K562 (cell line): ENCODE measurements at regions not wholly inside any gene's neighbourhood (a gene's known extent, or its start where the extent isn't known, plus 50 kb on each side); places are given as distances from the start of the nearest gene placed in this dataset.

ENCODE experiments used
- ATAC-seq: fragments of 200-7000 bp; cut with Tn5 transposase; 3 replicates; pipeline ENCODE4 v1.9.1; 2020; ENCODE audit warnings: moderate library complexity
- BruUV-seq: library from RNA; stranded (reverse); fragments of 400-500 nt; replicated peaks from 2 replicates; lab custom pipeline; 2021; lab: Mats Ljungman, UMichigan
- CTCF ChIA-PET: fragments of 300-600 bp; formaldehyde crosslinking; extraction: SDS; loops from one replicate; lab custom pipeline; 2021; ENCODE audit warnings: low intra/inter-chr PET ratio; lab: Yijun Ruan, JAX
- POLR2A ChIA-PET: fragments of 300-600, 350-650 bp; sonication (Branson Sonifier 250); formaldehyde crosslinking; extraction: SDS; loops from one replicate; lab custom pipeline; 2021; ENCODE audit warnings: antibody characterized with exemption, inconsistent platforms; lab: Yijun Ruan, JAX
- DNase-seq, 4 experiments: peaks; one replicate each; pipeline versions ENCODE4 v3.0.0 to v3.0.0-alpha.2; 2011 to 2018; ENCODE audit warnings: low spot score in 3 of 4, mixed read lengths in 3 of 4; ENCODE audit errors: extremely low read depth in 1 of 4
- FAIRE-seq: peaks from 2 replicates; lab custom pipeline; 2011; peaks lifted over from hg19 to GRCh38; lab: Jason Lieb, UNC
- H2AFZ ChIP-seq: 2 replicates; pipeline ENCODE4 v1.6.0; 2011; ENCODE audit warnings: low read depth, low read length, control low read depth, inconsistent platforms
- H3K27ac ChIP-seq: fragments of 200-600 bp; 3 replicates; pipeline ENCODE4 v1.8.0; 2011; ENCODE audit warnings: low read depth, mild to moderate bottlenecking, control low read depth, inconsistent platforms, low read length, moderate library complexity, mixed read lengths; ENCODE audit errors: extremely low read depth
- H3K27me3 ChIP-seq, 2 experiments: fragments of 300-600 bp in 1 of 2; 2 replicates in 1 of 2; 3 replicates in 1 of 2; pipeline versions ENCODE4 v1.6.0 to v1.8.0; 2011; ENCODE audit warnings: inconsistent platforms in 2 of 2, low read length in 2 of 2, mild to moderate bottlenecking in 1 of 2, mixed read lengths in 1 of 2, moderate library complexity in 1 of 2; ENCODE audit not compliant: control insufficient read depth in 2 of 2, insufficient read depth in 2 of 2
- H3K36me3 ChIP-seq: fragments of 300-600 bp; 3 replicates; pipeline ENCODE4 v1.8.0; 2011; ENCODE audit warnings: mild to moderate bottlenecking, low read length, inconsistent platforms; ENCODE audit not compliant: control insufficient read depth, insufficient read depth
- H3K4me1 ChIP-seq, 2 experiments: fragments of 200-600 bp in 1 of 2; replicated peaks in 1 of 2; 2 replicates in 1 of 2; 3 replicates in 1 of 2; pipeline versions ENCODE4 v1.5.1 to v1.8.0; 2011; ENCODE audit warnings: inconsistent platforms in 2 of 2, low read length in 2 of 2, mild to moderate bottlenecking in 1 of 2, mixed read lengths in 1 of 2, moderate library complexity in 1 of 2; ENCODE audit not compliant: control insufficient read depth in 2 of 2, insufficient read depth in 2 of 2
- H3K4me2 ChIP-seq: 2 replicates; pipeline ENCODE4 v1.6.1; 2011; ENCODE audit warnings: low read length, control low read depth, inconsistent platforms, mixed read lengths; ENCODE audit not compliant: insufficient read depth
- H3K4me3 ChIP-seq: fragments of 200-600 bp; sonication (generic), shearing (Covaris generic); 2 replicates; pipeline ENCODE4 v1.5.1; 2016; ENCODE audit warnings: control low read depth, inconsistent platforms
- H3K79me2 ChIP-seq: fragments of 200-600 bp; 3 replicates; pipeline ENCODE4 v1.8.0; 2011; ENCODE audit warnings: low read length, inconsistent platforms; ENCODE audit not compliant: control insufficient read depth, insufficient read depth
- H3K9ac ChIP-seq, 2 experiments: 2 replicates each; pipeline versions ENCODE4 v1.6.0 to v1.6.1; 2011; ENCODE audit warnings: low read depth in 2 of 2, low read length in 2 of 2, control low read depth in 1 of 2, inconsistent platforms in 1 of 2, mild to moderate bottlenecking in 1 of 2, mixed read lengths in 1 of 2; ENCODE audit not compliant: insufficient read depth in 1 of 2
- H3K9me1 ChIP-seq: one replicate; pipeline ENCODE4 v1.6.0; 2011; ENCODE audit warnings: inconsistent platforms, mild to moderate bottlenecking, low read length, moderate library complexity; ENCODE audit not compliant: control insufficient read depth, insufficient read depth
- H3K9me3 ChIP-seq: replicated peaks from 2 replicates; pipeline ENCODE4 v1.5.1; 2011; ENCODE audit warnings: low read depth, low read length, inconsistent platforms; ENCODE audit not compliant: control insufficient read depth, insufficient read depth
- H4K20me1 ChIP-seq: replicated peaks from 2 replicates; pipeline ENCODE4 v1.6.1; 2011; ENCODE audit warnings: low read length, inconsistent platforms, mixed read lengths; ENCODE audit not compliant: control insufficient read depth, insufficient read depth
- CHD4 ChIP-seq: fragments of 200-600 bp; sonication (generic); IDR thresholded peaks from 3 replicates; pipeline ENCODE4 v1.6.1; 2012; ENCODE audit warnings: low read depth, mild to moderate bottlenecking, mixed read lengths, low read length, inconsistent platforms; ENCODE audit not compliant: insufficient read depth, insufficient replicate concordance, poor library complexity, severe bottlenecking
- FUS ChIP-seq: fragments of 200-400 bp; formaldehyde crosslinking; optimal IDR thresholded peaks from 2 replicates; pipeline ENCODE3; 2017; ENCODE audit warnings: low read depth, low read length
- HDAC8 ChIP-seq: fragments of 450-650 bp; IDR thresholded peaks from 2 replicates; pipeline ENCODE4 v1.6.1; 2016; ENCODE audit warnings: mild to moderate bottlenecking, missing genetic modification characterization, moderate library complexity, missing compliant biosample characterization
- MEF2A ChIP-seq: IDR thresholded peaks from 2 replicates; pipeline ENCODE4 v1.6.1; 2011; ENCODE audit warnings: low read depth, mild to moderate bottlenecking, low read length, moderate library complexity; ENCODE audit not compliant: control insufficient read depth
- PRPF4 ChIP-seq: fragments of 200-400 bp; formaldehyde crosslinking; IDR thresholded peaks from one replicate; pipeline ENCODE4 v1.6.1; 2017; ENCODE audit warnings: low read length, low read depth, mild to moderate bottlenecking; ENCODE audit not compliant: insufficient read depth, poor library complexity, severe bottlenecking
- RBFOX2 ChIP-seq: fragments of 200-400 bp; formaldehyde crosslinking; IDR thresholded peaks from 2 replicates; pipeline ENCODE4 v1.6.1; 2017; ENCODE audit warnings: low read depth, mild to moderate bottlenecking, low read length, moderate library complexity
- RBM14 ChIP-seq: fragments of 200-400 bp; formaldehyde crosslinking; IDR thresholded peaks from 2 replicates; pipeline ENCODE4 v1.6.1; 2018; ENCODE audit warnings: low read depth, mild to moderate bottlenecking, low read length, moderate library complexity, borderline replicate concordance; ENCODE audit not compliant: insufficient read depth
- TEAD4 ChIP-seq, 2 experiments: sonication (generic) in 1 of 2; formaldehyde crosslinking in 1 of 2; IDR thresholded peaks; 2 replicates each; pipeline versions ENCODE4 v1.6.1 to v1.8.0; 2012 to 2022; ENCODE audit warnings: borderline replicate concordance in 1 of 2, inconsistent platforms in 1 of 2, low read length in 1 of 2, mild to moderate bottlenecking in 1 of 2, missing genetic modification reagents in 1 of 2
- THRAP3 ChIP-seq: fragments of 450-650 bp; IDR thresholded peaks from 2 replicates; pipeline ENCODE4 v1.6.1; 2016; ENCODE audit warnings: mild to moderate bottlenecking, inconsistent platforms, borderline replicate concordance
- ZNF124 ChIP-seq: sonication (generic); formaldehyde crosslinking; IDR thresholded peaks from 2 replicates; pipeline ENCODE4 v1.8.1; 2022; ENCODE audit warnings: missing genetic modification reagents
- ZNF785 ChIP-seq: fragments of 250-450 bp; sonication (Bioruptor Pico); IDR thresholded peaks from 2 replicates; pipeline ENCODE4 v1.4.0; 2020; ENCODE audit warnings: mild to moderate bottlenecking
- WGBS: fragments of 100-300 bp; shearing (Covaris generic); methylation state at CpG from one replicate; pipeline ENCODE4 v1.1.6; 2016; ENCODE audit warnings: low coverage, mixed read lengths; ENCODE audit not compliant: insufficient coverage; ENCODE audit errors: missing lambda C conversion rate; 5-methylcytosine and 5-hydroxymethylcytosine counted together
- in situ Hi-C: fragments of 300-500 bp; cut with MboI; formaldehyde crosslinking; loops from 4 replicates; pipeline ENCODE4 v1.15.0; 2018; ENCODE audit warnings: inconsistent platforms, mixed read lengths
- intact Hi-C: fragments of 100-400 bp; cut with micrococcal nuclease; formaldehyde crosslinking; loops from 2 replicates; pipeline ENCODE4 v1.14.2; 2022
- TF ChIP-seq, protein P1 (sequence below): fragments of 200-800 bp; sonication (Bioruptor generic); IDR thresholded peaks from 2 replicates; pipeline ENCODE4 v1.6.1; 2017; ENCODE audit warnings: missing genetic modification characterization, missing compliant biosample characterization
- TF ChIP-seq, protein P2 (sequence below): sonication (generic); formaldehyde crosslinking; IDR thresholded peaks from 2 replicates; pipeline ENCODE4 v1.4.0; 2020; ENCODE audit warnings: mild to moderate bottlenecking, missing genetic modification reagents
- TF ChIP-seq, protein P3 (sequence below): IDR thresholded peaks from 3 replicates; pipeline ENCODE4 v1.6.1; 2011; ENCODE audit warnings: borderline replicate concordance, mild to moderate bottlenecking; ENCODE audit not compliant: insufficient read length, insufficient read depth
- TF ChIP-seq, protein P4 (sequence below): fragments of 250-450 bp; sonication (Bioruptor Pico); IDR thresholded peaks from 2 replicates; pipeline ENCODE4 v1.8.0; 2022; ENCODE audit warnings: moderate library complexity, mild to moderate bottlenecking, inconsistent platforms

DNA sequence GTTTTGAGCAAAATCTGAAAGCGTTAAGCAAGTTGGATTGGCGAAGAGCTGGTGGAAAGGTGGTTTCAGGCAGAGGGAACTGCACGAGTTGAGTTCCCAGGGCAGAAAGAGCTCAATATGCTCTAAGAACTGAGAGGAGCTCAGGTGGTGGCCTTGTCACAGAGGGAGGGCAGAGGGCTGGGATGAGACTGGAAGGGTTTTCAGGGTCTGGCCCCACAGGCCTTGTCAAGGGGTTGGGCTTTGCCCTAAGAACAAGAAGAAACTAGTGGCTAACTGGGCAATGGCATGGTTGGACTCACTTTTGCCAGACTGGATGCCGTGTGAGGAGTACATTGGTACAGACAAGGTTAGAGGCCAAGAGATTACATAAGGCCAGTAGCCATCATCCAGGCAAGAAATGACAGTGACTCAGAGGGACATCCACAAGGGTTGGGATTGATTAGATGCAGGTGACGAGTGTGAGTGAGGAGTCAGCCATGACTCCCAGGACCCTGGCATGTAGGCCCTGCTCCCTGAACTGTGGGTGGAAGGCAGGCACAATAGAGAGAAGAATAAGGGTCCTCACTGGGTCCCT is 75.1 kb upstream of the SMIM23 start:
- in situ Hi-C loops, result no loop called here
- FAIRE-seq (no peak), ATAC-seq (no peak), DNase-seq (no peak)
- WGBS, result 0% methylated on average over 5 of the region's 5 CpGs
- Histone ChIP-seq H3K27me3 (peaks cover 0 to 8% of the 10 kb centered on the region in 2 experiments; a peak in 2 of 5 replicates), H3K4me2 (no peak overlapping the region), H3K9me1 (no peaks in the 10 kb centered on the region), H3K79me2 (no peaks in the 10 kb centered on the region), H3K4me3 (no peak overlapping the region), H3K4me1 (no peaks in the 10 kb centered on the region), H3K9me3 (no peaks in the 10 kb centered on the region), H3K36me3 (no peaks in the 10 kb centered on the region), H2AFZ (no peak overlapping the region), H3K9ac (no peak overlapping the region), H3K27ac (no peak overlapping the region), H4K20me1 (no peaks in the 10 kb centered on the region; the same call in 1 of the 2 replicates)
- intact Hi-C loops, result no loop called here
- ChIA-PET CTCF (no interaction called here), POLR2A (interaction anchor here (0.7 kb wide), 1 partner anchor 11 kb away, joined by 3 read pairs; no protein-coding TSS in a partner anchor)
- BruUV-seq, result no TSS peak
- no peak for TF ChIP-seq TEAD4 (IDR thresholded peaks at IDR 0.05; ENCODE audit: low read length)
- no peak for TF ChIP-seq TEAD4 (CRISPR knock-in tag; IDR thresholded peaks at IDR 0.05; ENCODE audit: borderline replicate concordance)
- no peak for TF ChIP-seq CHD4
- no peak for TF ChIP-seq ZNF124 (CRISPR knock-in tag)
- TF ChIP-seq, protein P1, sequence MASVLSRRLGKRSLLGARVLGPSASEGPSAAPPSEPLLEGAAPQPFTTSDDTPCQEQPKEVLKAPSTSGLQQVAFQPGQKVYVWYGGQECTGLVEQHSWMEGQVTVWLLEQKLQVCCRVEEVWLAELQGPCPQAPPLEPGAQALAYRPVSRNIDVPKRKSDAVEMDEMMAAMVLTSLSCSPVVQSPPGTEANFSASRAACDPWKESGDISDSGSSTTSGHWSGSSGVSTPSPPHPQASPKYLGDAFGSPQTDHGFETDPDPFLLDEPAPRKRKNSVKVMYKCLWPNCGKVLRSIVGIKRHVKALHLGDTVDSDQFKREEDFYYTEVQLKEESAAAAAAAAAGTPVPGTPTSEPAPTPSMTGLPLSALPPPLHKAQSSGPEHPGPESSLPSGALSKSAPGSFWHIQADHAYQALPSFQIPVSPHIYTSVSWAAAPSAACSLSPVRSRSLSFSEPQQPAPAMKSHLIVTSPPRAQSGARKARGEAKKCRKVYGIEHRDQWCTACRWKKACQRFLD, result no peak
- TF ChIP-seq, protein P2, sequence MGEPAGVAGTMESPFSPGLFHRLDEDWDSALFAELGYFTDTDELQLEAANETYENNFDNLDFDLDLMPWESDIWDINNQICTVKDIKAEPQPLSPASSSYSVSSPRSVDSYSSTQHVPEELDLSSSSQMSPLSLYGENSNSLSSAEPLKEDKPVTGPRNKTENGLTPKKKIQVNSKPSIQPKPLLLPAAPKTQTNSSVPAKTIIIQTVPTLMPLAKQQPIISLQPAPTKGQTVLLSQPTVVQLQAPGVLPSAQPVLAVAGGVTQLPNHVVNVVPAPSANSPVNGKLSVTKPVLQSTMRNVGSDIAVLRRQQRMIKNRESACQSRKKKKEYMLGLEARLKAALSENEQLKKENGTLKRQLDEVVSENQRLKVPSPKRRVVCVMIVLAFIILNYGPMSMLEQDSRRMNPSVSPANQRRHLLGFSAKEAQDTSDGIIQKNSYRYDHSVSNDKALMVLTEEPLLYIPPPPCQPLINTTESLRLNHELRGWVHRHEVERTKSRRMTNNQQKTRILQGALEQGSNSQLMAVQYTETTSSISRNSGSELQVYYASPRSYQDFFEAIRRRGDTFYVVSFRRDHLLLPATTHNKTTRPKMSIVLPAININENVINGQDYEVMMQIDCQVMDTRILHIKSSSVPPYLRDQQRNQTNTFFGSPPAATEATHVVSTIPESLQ, result no peak
- TF ChIP-seq THRAP3, result no peak
- TF ChIP-seq PRPF4, result no peak
- TF ChIP-seq HDAC8, result no peak
- TF ChIP-seq MEF2A, result no peak
- TF ChIP-seq RBM14, result no peak
- TF ChIP-seq, protein P3, sequence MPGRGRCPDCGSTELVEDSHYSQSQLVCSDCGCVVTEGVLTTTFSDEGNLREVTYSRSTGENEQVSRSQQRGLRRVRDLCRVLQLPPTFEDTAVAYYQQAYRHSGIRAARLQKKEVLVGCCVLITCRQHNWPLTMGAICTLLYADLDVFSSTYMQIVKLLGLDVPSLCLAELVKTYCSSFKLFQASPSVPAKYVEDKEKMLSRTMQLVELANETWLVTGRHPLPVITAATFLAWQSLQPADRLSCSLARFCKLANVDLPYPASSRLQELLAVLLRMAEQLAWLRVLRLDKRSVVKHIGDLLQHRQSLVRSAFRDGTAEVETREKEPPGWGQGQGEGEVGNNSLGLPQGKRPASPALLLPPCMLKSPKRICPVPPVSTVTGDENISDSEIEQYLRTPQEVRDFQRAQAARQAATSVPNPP, result no peak
- TF ChIP-seq RBFOX2, result no peak
- TF ChIP-seq FUS, result no peak
- TF ChIP-seq, protein P4, sequence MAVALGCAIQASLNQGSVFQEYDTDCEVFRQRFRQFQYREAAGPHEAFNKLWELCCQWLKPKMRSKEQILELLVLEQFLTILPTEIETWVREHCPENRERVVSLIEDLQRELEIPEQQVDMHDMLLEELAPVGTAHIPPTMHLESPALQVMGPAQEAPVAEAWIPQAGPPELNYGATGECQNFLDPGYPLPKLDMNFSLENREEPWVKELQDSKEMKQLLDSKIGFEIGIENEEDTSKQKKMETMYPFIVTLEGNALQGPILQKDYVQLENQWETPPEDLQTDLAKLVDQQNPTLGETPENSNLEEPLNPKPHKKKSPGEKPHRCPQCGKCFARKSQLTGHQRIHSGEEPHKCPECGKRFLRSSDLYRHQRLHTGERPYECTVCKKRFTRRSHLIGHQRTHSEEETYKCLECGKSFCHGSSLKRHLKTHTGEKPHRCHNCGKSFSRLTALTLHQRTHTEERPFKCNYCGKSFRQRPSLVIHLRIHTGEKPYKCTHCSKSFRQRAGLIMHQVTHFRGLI (CRISPR knock-in tag), result no peak
- no peak for TF ChIP-seq ZNF785
